DMS53 treated with DMSO at 0.1 percent for 48 hours (cell line): ENCODE measurements at regions not wholly inside any gene's neighbourhood (a gene's known extent, or its start where the extent isn't known, plus 50 kb on each side); places are given as distances from the start of the nearest gene placed in this dataset.
A peak's percentile ranks its signal among the peaks of the same experiment; 100 is the strongest.

Source experiments
- DNase-seq: peaks from one replicate; lab custom pipeline; 2025; ENCODE audit not compliant: unreplicated experiment; lab: John Stamatoyannopoulos, UW

GRCh38 chr5:124102486-124102885, 590.5 kb downstream of the CSNK1G3 start:
- no peak for DNase-seq

DNA sequence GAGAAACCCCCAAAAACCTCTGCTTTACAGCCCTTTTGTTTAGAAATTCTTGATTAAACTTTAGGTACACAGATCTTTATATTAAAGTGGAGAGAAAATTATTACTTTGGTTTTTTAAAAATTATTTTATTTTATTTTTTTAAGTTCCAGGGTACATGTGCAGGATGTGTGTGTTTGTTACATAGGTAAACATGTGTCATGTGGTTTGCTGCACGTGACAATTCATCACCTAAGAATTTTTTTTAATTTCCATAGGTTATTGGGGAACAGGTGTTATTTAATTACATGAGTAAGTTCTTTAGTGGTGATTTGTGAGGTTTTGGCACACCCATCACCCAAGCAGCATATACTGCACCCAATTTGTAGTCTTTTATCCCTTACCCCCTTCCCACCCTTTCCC, 581.7 kb downstream of the CSNK1G3 start:
- DNase-seq, result no peak

- DNase-seq, result no peak
Measured at GRCh38 chr5:124090115-124090514, 578.1 kb downstream of the CSNK1G3 start.

GRCh38 chr5:124089578-124089977, 577.6 kb downstream of the CSNK1G3 start:
- DNase-seq, result no peak

GRCh38 chr5:124088289-124089032, 576.5 kb downstream of the CSNK1G3 start:
- DNase-seq, result no peak

DNA sequence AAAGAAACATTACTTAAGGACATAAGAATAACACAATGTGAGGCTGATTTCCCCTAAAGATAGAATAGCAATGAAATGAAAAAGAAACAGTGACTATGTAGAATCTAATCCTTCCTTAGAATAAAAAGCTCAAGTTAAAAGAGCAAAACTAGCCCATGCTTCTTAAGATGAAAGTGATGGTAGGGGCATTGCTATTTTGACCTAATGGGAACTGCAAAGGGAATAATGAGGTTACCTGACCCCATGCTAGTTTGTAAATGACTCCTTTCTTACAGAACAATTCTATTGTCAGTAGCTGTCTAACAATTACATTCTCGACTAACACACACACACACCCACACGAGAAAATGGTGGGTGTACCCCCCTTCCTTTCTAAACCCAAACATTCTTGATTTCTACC, 575.8 kb downstream of the CSNK1G3 start:
- DNase-seq, result no peak

DNA sequence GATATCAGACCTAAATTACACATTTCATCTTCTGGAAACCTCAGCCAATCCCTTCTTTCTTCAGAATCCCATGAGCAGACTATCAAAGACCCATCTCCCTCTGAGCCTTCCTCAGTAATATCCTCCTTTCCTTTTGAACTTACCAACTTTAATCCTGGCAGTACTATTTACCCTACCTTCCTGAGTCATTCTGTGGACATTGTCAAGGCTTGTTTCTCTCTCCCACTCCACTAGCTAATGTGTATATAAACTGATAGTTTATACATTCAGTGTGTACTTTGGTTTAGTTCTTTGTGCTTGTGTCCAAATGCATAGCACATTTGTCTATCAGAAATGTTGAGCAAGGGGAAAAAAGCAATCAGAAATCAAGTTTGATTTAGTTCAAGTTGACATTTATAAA, 568.3 kb downstream of the CSNK1G3 start:
- peak; percentile 91 for DNase-seq

DNA sequence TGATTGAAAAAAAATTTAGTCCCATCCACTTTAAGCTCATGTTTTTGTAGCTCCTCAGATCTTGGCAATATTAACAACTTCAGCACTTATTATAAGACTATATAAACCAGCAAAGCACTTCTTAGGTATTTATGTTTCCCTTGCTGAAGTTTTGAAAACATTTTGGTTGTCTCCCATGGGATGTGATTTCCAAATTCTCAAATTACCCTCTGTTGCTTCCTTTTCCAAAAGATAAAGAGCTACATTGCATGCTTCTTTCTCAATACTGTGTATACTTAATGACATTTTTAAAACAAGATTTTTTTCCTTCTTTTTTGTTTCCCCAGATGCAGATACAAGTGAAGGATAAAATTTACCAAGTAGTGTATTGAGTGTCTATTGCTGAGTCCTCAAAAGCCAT, 567.1 kb downstream of the CSNK1G3 start:
- DNase-seq, result no peak

DNA sequence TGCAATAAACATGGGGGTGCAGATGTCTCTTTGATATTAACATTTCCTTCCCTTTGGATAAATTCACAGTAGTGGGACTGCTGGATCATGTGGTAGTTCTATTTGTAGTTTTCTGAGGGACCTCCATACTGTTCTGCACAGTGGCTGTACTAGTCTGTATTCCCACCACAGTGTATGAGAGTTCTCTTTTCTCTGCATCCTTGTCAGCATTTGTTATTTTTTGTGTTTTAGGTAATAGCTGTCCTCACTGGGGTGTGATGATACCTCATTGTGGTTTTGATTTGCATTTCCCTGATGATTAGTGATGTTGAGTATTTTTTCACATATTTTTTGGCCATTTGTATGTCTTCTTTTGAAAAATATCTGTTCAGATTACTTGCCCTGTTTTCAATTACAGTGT, 562.5 kb downstream of the CSNK1G3 start:
- DNase-seq, result no peak

DNA sequence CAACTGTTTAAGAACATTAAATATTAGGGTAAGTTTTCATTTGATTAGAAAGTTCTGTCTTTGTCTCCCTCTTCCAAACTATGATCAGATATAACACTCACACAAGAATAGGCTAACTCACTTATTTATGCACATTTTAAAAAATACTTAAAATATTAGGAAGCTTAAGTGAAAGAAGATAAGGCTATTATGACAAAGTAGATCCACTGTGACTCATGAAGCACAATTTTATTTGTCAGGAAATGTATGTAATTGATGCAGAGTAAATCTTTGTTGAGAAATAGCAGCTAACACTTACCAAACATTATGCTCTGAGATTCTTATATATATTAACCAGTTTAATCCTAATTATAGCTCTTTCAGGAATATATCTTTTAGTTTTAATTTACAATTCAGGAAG, 560.6 kb downstream of the CSNK1G3 start:
- no peak for DNase-seq

- no peak for DNase-seq
Measured at GRCh38 chr5:124071039-124071438, 559.1 kb downstream of the CSNK1G3 start.

- DNase-seq, result no peak
Measured at GRCh38 chr5:124065508-124065907, 553.5 kb downstream of the CSNK1G3 start.

DNA sequence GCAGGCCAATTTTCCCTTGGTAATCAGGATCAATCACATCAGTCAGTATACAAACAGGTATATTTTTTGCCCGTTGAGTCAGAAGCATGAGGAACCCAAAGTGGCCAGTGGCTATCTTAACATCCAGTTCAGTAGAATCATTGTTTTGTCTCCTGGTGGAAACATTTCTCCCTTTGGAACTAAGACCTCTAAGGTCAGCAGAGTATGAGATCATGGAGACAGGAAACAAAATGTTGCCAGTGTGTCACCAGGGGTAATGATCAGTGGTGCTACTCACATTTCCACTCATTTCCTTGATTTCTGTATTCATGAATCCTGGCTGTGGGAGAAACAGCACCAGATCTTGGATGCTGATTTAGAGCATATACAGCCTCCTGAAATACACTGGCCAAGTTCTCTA, 553.0 kb downstream of the CSNK1G3 start:
- DNase-seq, result no peak

- DNase-seq, result no peak
Measured at GRCh38 chr5:124061663-124062062, 549.7 kb downstream of the CSNK1G3 start.

DNA sequence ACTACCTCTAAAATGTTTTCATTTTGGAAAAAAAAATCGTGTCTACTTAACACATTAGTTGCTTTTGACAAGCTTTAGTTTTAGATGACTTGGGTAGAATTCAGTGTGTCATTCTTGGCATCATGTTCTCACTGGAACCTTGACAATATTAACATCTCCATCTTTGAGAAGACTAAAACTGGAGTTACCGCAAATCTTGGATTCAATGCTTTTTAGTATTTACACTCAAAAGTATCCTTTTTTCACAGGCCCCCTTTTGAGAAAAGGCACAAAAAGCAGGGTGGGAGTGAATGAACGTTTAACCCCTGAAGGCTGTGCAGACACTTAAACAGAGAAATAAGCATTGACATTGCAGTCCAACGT, 549.1 kb downstream of the CSNK1G3 start:
- no peak for DNase-seq

DNA sequence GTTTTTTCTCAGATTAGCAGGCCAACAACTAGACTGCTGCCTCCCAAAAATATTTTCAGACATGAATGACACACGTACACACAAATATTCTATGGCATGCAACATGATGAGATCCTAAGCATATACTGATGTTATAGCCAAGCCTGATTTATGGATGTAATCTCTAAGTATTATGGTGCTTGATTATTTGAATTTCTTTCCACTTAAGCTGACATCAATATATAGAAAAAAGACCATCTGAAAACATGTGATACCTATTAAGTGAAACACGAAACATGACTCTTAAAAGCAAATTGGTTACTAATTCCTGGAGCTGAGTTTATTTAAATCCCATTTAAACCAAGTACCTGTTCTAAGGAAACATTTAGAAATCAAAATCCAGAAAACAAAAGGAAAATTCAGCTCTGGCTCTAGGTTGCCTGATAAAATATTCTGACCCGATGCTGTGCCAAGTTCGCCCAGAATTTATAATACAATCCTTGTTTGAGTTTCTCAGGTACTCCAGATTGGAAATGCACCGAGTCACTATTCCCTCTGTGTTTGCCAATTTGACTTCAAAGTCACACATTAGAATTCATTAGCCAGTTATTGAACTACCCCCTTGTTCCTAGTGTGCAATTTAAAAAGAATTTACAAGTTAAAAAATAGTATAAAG, 548.6 kb downstream of the CSNK1G3 start:
- DNase-seq, result no peak

DNA sequence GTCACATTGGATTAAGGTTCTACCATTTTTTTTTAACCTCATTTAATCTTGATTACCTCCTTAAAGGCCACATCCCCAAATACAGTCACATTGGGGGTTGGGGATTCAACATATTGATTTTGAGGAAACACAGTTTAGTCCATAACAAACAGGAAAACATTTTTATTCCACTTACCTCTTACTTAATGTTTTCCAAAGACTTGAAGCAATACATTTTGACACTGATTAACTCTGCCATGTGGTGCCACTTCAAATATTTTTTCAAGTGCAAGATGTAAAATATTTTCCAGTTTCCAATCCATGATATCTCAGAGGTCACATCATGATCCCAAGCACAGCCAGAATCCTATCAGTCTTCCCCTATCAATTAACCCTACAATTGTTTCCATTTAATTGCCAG, 548.0 kb downstream of the CSNK1G3 start:
- no peak for DNase-seq

DNA sequence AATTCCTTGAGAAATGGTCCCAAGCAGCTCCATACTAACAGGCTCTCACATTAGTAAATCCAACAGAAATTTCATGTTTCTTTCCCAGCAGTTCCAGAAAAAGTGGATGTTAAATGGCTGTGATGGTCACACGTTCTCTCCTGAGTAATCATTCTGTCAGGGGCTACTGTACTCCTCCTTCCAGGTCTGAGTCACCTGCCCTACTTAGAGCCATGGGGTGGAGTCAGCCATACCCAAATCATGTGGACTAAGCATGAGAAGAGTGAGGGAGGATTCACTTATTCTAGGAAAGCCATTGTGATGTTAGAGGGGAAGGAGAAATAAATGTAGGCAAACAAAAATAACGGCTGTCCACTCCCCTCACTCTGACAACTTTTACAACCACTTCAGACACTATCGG, 547.2 kb downstream of the CSNK1G3 start:
- DNase-seq, result no peak

GRCh38 chr5:124057724-124058231, 545.8 kb downstream of the CSNK1G3 start:
- no peak for DNase-seq

- DNase-seq, result peak; percentile 16
Measured at GRCh38 chr5:124056991-124057723, 545.2 kb downstream of the CSNK1G3 start.

DNA sequence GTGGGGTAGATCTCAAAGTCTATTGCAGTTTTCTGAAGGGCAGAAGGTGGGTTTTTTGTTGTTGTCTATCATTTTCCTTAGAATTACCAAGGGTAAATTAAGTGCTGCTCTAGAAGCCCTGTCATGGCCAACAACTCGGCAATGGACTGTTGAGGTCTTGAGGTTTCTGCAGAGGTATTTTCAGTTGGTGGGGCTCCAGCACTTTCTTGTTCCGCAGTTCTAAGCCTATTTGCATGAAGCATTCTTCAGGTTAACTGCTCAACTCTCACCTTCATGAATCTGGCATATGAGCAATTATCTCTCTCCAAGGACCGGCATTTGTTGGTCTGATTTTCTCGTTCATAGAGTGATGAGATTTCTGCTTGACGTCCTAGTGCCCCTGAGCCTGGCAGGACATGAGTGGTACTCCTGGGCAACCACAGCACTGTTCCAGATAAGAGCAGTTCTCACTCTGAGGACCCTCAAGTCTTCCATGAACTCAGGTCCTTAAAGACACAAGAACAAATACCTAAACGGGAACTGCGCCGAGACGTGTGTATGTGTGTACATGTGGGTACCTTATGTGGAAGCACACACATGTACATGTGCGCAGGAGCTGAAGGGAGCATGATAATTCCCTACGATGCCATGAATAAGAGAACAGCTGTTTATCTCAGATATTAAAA, 544.5 kb downstream of the CSNK1G3 start:
- no peak for DNase-seq
